ENCODE measurements at regions not wholly inside any gene's neighbourhood (a gene's known extent, or its start where the extent isn't known, plus 50 kb on each side); places are given as distances from the start of the nearest gene placed in this dataset.
"Not testable (repeated sequence)": the region's sequence is repeated elsewhere in the genome, so short reads cannot be mapped to it uniquely, and the experiment has no call there.

DNA sequence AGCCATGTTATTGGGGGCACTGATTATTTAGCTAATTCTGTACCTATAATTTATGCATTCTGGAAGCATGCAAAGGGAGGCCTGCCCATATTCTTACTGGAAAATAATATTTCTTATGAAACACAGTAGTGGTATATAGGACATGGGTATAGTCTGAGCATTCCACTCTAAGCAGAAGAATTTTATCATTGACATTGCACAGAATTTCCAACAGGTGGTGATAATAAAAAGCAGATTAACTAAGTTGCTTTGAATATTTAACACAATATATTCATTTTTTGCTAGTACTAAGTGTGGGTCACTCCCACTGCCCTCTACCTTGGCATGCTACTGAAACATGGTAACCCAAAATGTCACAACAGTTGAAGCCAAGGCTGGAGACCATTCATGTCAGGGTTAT, 728.8 kb upstream of the FAT3 start:
- Histone ChIP-seq H3K4me3 (replicated peaks in 1 of 3; ENCODE audit: low read depth in 2 of 3, low read length in 3 of 3) (no peak overlapping the region), H3K4me1 (ENCODE audit: control insufficient read depth in 1 of 2, insufficient read depth in 2 of 2, low read length in 2 of 2) (no peaks in the 10 kb centered on the region), H3K4me2 (replicated peaks; ENCODE audit: extremely low read depth, low read length, poor library complexity, severe bottlenecking) (no peak overlapping the region), H3K9me3 (replicated peaks in 1 of 2; ENCODE audit: control insufficient read depth in 1 of 2, insufficient read depth in 1 of 2, low read length in 2 of 2) (no peaks in the 10 kb centered on the region), H3K36me3 (replicated peaks in 1 of 2; ENCODE audit: control insufficient read depth in 1 of 2, insufficient read depth in 2 of 2, low read length in 2 of 2) (no peaks in the 10 kb centered on the region), H3K27ac (ENCODE audit: low read depth in 1 of 2, low read length in 2 of 2) (no peak overlapping the region), H2AFZ (ENCODE audit: insufficient read depth, low read depth, low read length, poor library complexity, severe bottlenecking) (no peak overlapping the region), H3K79me2 (ENCODE audit: insufficient read depth, low read length) (no peaks in the 10 kb centered on the region), H4K20me1 (ENCODE audit: insufficient read depth, low read length) (no peaks in the 10 kb centered on the region), H3K9ac (ENCODE audit: insufficient read depth, low read length, poor library complexity, severe bottlenecking) (no peak overlapping the region), H3K27me3 (ENCODE audit: control insufficient read depth in 2 of 2, insufficient read depth in 2 of 2, low read length in 2 of 2) (no peaks in the 10 kb centered on the region)
- Mint-ChIP-seq H3K27ac (no peak overlapping the region), H3K27me3 (ENCODE audit: low read depth in 3 of 3) (no peaks in the 10 kb centered on the region), H3K4me1 (no peaks in the 10 kb centered on the region), H3K9me3 (peaks cover 0 to 2% (median 0%) of the 10 kb centered on the region in 7 donors), H3K36me3 (no peaks in the 10 kb centered on the region), H3K4me3 (no peak overlapping the region)
- TF ChIP-seq, protein P1, sequence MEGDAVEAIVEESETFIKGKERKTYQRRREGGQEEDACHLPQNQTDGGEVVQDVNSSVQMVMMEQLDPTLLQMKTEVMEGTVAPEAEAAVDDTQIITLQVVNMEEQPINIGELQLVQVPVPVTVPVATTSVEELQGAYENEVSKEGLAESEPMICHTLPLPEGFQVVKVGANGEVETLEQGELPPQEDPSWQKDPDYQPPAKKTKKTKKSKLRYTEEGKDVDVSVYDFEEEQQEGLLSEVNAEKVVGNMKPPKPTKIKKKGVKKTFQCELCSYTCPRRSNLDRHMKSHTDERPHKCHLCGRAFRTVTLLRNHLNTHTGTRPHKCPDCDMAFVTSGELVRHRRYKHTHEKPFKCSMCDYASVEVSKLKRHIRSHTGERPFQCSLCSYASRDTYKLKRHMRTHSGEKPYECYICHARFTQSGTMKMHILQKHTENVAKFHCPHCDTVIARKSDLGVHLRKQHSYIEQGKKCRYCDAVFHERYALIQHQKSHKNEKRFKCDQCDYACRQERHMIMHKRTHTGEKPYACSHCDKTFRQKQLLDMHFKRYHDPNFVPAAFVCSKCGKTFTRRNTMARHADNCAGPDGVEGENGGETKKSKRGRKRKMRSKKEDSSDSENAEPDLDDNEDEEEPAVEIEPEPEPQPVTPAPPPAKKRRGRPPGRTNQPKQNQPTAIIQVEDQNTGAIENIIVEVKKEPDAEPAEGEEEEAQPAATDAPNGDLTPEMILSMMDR (IDR thresholded peaks at IDR 0.05) = no peak
- intact Hi-C loops (cut with micrococcal nuclease) = no loop called here
- no peak for DNase-seq

DNA sequence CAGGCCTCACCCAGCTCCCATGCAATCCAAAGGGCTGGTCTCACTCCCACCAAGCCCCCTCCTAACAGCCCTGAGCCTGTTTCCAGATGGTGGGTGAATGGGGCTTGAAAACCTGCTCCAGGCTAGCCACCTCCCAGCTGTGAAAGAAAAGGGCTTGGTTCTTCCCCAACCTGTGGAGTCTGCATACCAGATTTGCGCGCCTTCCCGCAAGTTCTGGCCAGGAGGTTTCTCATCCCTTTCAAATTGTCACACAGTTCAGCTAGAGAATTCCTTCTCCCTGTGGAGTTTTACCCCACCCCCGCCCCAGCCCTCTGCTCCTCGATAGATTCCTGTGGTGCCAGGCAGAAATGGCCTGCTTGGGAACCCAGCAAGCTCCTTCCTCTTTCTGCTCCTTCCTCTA, 734.6 kb upstream of the FAT3 start:
- TF ChIP-seq, protein P1 (IDR thresholded peaks at IDR 0.05) = no peak
- Mint-ChIP-seq H3K36me3 (no peaks in the 10 kb centered on the region), H3K27ac (no peak overlapping the region), H3K27me3 (ENCODE audit: low read depth in 3 of 3) (peaks cover 0 to 1% (median 0%) of the 10 kb centered on the region in 3 donors), H3K4me3 (no peak overlapping the region), H3K9me3 (peaks cover 3 to 29% (median 15%) of the 10 kb centered on the region in 7 donors), H3K4me1 (no peaks in the 10 kb centered on the region)
- Histone ChIP-seq H3K27me3 (ENCODE audit: control insufficient read depth in 2 of 2, insufficient read depth in 2 of 2, low read length in 2 of 2) (no peaks in the 10 kb centered on the region), H3K79me2 (ENCODE audit: insufficient read depth, low read length) (no peaks in the 10 kb centered on the region), H3K9ac (ENCODE audit: insufficient read depth, low read length, poor library complexity, severe bottlenecking) (no peak overlapping the region), H3K4me2 (replicated peaks; ENCODE audit: extremely low read depth, low read length, poor library complexity, severe bottlenecking) (no peak overlapping the region), H2AFZ (ENCODE audit: insufficient read depth, low read depth, low read length, poor library complexity, severe bottlenecking) (no peak overlapping the region), H3K4me1 (ENCODE audit: control insufficient read depth in 1 of 2, insufficient read depth in 2 of 2, low read length in 2 of 2) (no peaks in the 10 kb centered on the region), H3K9me3 (replicated peaks in 1 of 2; ENCODE audit: control insufficient read depth in 1 of 2, insufficient read depth in 1 of 2, low read length in 2 of 2) (peaks cover 12 to 13% of the 10 kb centered on the region in 2 donors), H3K27ac (ENCODE audit: low read depth in 1 of 2, low read length in 2 of 2) (no peak overlapping the region), H3K36me3 (replicated peaks in 1 of 2; ENCODE audit: control insufficient read depth in 1 of 2, insufficient read depth in 2 of 2, low read length in 2 of 2) (no peaks in the 10 kb centered on the region), H4K20me1 (ENCODE audit: insufficient read depth, low read length) (no peaks in the 10 kb centered on the region), H3K4me3 (replicated peaks in 1 of 3; ENCODE audit: low read depth in 2 of 3, low read length in 3 of 3) (no peak overlapping the region)
- no peak for DNase-seq
- 75% methylated on average over 4 of the region's 5 CpGs for WGBS (ENCODE audit: insufficient coverage)
- intact Hi-C loops (cut with micrococcal nuclease) = no loop called here

DNA sequence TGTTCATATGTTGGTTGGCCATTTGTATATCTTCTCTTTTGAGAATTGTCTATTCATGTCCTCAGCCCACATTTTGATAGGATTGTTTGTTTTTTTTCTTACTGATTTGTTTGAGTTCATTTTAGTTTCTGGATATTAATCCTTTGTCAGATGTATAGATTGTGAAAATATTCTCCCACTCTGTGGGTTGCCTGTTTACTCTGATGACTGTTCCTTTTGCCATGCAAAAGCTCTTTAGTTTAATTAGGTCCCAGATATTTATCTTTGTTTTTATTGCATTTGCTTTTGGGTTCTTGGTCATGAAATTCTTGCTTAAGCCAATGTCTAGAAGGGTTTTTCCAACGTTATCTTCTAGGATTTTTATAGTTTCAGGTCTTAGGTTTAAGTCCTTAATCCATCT, 740.7 kb upstream of the FAT3 start:
- no CpG with 5 or more reads among the region's 1 CpG for WGBS (ENCODE audit: insufficient coverage)
- H3K4me1 ChIP-seq (ENCODE audit: control insufficient read depth in 1 of 2, insufficient read depth in 2 of 2, low read length in 2 of 2); H2AFZ ChIP-seq (ENCODE audit: insufficient read depth, low read depth, low read length, poor library complexity, severe bottlenecking); H3K79me2 ChIP-seq (ENCODE audit: insufficient read depth, low read length); H3K9ac ChIP-seq (ENCODE audit: insufficient read depth, low read length, poor library complexity, severe bottlenecking); DNase-seq; H3K4me2 ChIP-seq (replicated peaks; ENCODE audit: extremely low read depth, low read length, poor library complexity, severe bottlenecking); intact Hi-C loops (cut with micrococcal nuclease); H3K27ac ChIP-seq (ENCODE audit: low read depth in 1 of 2, low read length in 2 of 2); H3K27ac Mint-ChIP-seq; H3K4me3 Mint-ChIP-seq; H3K4me1 Mint-ChIP-seq; H3K27me3 Mint-ChIP-seq (ENCODE audit: low read depth in 3 of 3); H3K27me3 ChIP-seq (ENCODE audit: control insufficient read depth in 2 of 2, insufficient read depth in 2 of 2, low read length in 2 of 2); H3K9me3 ChIP-seq (replicated peaks in 1 of 2; ENCODE audit: control insufficient read depth in 1 of 2, insufficient read depth in 1 of 2, low read length in 2 of 2); H4K20me1 ChIP-seq (ENCODE audit: insufficient read depth, low read length); H3K36me3 ChIP-seq (replicated peaks in 1 of 2; ENCODE audit: control insufficient read depth in 1 of 2, insufficient read depth in 2 of 2, low read length in 2 of 2); H3K36me3 Mint-ChIP-seq; H3K4me3 ChIP-seq (replicated peaks in 1 of 3; ENCODE audit: low read depth in 2 of 3, low read length in 3 of 3): not testable (repeated sequence)
- H3K9me3 Mint-ChIP-seq = peaks cover 0 to 17% (median 11%) of the 10 kb centered on the region in 7 donors

DNA sequence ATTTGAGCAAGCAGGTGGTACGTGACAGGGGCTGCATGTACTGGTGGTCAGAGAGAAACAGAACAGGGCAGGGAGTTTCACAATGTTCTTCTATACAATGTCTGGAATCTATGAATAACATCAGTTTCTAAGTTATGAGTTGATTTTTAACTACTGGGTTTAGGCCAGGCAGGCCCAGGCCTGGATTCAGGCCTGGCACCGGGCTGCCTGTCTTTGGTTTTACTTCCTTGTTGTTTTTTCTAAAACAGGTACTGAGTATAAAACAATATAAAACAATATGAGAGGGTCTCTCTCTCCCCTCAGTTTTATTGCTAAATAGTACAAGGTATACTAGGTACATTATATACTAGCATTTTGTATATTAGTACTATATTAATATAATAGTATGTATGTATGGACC, 742.7 kb upstream of the FAT3 start:
- H3K79me2 ChIP-seq (ENCODE audit: insufficient read depth, low read length); H3K27ac ChIP-seq (ENCODE audit: low read depth in 1 of 2, low read length in 2 of 2); H4K20me1 ChIP-seq (ENCODE audit: insufficient read depth, low read length); H3K4me3 Mint-ChIP-seq; H3K36me3 ChIP-seq (replicated peaks in 1 of 2; ENCODE audit: control insufficient read depth in 1 of 2, insufficient read depth in 2 of 2, low read length in 2 of 2); H3K4me3 ChIP-seq (replicated peaks in 1 of 3; ENCODE audit: low read depth in 2 of 3, low read length in 3 of 3); H3K4me2 ChIP-seq (replicated peaks; ENCODE audit: extremely low read depth, low read length, poor library complexity, severe bottlenecking); H2AFZ ChIP-seq (ENCODE audit: insufficient read depth, low read depth, low read length, poor library complexity, severe bottlenecking); intact Hi-C loops (cut with micrococcal nuclease); H3K9ac ChIP-seq (ENCODE audit: insufficient read depth, low read length, poor library complexity, severe bottlenecking); H3K27ac Mint-ChIP-seq; H3K27me3 Mint-ChIP-seq (ENCODE audit: low read depth in 3 of 3); H3K9me3 ChIP-seq (replicated peaks in 1 of 2; ENCODE audit: control insufficient read depth in 1 of 2, insufficient read depth in 1 of 2, low read length in 2 of 2); H3K4me1 Mint-ChIP-seq; H3K36me3 Mint-ChIP-seq; H3K4me1 ChIP-seq (ENCODE audit: control insufficient read depth in 1 of 2, insufficient read depth in 2 of 2, low read length in 2 of 2); H3K27me3 ChIP-seq (ENCODE audit: control insufficient read depth in 2 of 2, insufficient read depth in 2 of 2, low read length in 2 of 2); DNase-seq: not testable (repeated sequence)
- peaks cover 0 to 15% (median 5%) of the 10 kb centered on the region in 7 donors for H3K9me3 Mint-ChIP-seq
- no CpG with 5 or more reads among the region's 2 CpGs for WGBS (ENCODE audit: insufficient coverage)

Data from CD14-positive monocyte (primary cell).